NCI-H69 (cell line): ENCODE measurements at regions not wholly inside any gene's neighbourhood (a gene's known extent, or its start where the extent isn't known, plus 50 kb on each side); places are given as distances from the start of the nearest gene placed in this dataset.

Source experiments
- DNase-seq: peaks from one replicate; lab custom pipeline; 2025; lab: John Stamatoyannopoulos, UW

DNA sequence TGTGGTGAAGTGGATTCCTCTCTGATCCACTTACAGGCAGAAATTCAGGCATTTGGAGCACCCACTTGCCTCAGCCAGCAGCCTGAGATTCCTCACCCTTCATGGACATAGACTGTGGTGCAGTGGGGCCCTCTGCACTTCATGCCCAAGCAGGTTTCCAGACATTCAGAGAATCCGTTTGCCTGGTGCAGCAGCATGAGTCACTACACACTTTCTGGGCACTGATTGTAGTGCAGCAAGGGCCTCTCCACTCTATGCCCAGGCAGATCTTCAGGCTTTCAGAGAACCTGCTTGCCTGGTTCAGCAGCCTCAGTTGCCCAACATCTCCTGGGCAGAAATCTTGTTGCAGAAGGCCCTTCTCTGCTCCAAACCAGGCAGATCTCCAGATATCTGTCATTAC is 920.9 kb downstream of the SLITRK5 start:
- DNase-seq, result no peak

DNA sequence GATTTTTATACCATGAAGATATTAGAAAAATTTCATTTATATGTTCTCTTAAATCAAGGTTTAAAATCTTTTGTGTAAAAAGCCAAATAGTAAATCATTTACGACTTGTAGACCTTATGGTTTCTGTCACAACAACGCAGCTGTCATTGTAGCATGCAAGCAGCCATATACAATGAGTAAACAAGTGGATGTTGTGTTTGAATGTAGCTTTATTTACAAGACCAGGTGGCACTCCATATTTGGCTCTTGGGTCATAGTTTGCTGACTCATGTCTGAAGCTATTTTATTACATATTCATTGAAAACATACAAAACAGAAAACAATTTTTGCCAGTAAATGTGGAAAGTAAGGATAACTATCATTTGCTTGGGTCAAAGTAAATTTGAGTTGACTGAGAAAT is 930.8 kb downstream of the SLITRK5 start:
- DNase-seq, result no peak

DNA sequence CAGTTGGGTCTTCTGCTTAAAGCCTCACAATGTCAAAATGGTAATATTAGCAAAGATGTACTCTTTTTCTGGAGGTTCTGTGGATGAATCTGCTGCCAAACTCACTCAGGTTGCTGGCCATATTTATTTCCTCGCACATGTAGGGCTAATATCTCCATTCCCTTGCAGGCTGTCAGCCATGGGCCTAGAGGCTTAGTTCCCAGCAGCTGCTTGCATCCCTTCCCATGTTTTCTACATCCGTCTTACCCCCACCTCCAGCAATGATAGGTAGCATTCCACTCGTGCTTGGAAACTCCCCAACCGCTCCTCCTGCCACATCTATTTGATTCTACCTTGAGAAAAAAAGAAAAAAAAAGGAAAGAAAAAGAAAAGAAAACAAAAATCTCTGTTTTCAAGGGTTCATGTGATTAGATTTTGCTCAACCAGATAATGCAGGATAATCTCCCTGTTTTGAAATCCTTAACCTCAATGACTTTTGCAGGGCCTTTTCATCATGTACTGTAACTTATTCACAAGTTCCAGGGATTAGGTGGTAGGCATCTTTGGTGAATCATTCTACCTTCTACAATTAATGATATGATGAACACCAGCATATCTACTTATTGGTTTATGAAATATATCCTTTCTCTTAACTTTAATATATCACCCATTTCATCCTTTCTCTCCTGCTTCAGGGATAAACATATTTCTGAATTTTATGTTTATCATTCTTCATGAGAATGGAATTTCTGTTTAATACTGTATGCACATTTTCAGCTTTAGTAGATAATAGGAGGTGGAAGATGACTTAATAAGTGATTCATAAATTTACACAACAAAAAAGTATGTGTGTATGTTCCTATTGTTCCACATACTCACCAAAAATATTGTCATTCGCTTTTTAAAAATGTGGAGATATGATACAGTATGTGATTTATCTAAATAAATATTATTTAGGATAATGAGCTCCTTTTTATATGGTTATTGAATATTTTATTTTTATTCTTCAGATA is 931.9 kb downstream of the SLITRK5 start:
- no peak for DNase-seq

DNA sequence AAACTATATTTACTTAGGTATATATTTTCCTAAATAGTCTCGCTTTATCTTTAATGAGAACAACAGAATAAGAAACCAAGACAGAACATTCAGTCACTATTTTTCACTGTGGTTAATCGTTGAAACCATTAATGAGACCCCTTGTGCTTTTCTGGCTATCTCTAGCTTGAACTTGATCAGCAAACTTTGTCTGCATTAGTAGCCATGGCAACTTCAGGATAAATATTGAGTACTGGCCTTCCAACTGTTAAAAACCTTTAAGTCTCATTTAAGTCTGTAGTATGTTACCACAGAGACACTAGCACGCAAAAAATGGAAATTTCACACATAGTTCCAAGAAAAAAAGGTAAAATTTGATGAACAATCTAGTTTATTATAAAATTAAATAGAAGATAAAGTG is 946.0 kb downstream of the SLITRK5 start:
- peak; percentile 60 for DNase-seq

DNA sequence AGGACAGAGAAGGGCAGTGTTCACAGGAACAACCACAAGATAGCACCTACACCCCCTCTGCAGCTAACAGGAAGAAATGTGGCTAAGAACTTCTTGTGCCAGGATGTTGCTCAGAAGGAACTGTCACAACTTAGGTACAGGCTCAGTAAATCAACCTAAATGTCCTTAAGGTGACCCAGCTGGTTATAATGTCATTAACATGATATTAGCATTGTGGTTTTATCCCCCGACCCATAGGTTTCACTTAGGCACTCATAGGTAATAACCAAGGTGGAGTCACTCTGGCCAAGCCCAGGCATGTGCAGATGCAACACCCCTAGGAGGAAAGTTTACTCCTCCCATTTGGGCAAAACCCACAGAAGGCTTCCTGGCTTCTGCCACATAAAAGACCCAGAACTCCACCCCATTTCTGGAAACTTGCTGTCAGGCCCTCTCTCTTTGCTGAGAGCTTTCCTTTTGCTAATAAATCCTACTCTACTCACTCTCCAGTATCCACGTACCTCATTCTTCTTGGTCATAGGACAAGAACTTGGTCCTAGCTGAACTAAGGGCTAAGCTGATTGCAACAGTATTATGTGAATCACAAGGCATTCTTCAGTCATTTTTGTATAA is 951.3 kb downstream of the SLITRK5 start:
- no peak for DNase-seq

DNA sequence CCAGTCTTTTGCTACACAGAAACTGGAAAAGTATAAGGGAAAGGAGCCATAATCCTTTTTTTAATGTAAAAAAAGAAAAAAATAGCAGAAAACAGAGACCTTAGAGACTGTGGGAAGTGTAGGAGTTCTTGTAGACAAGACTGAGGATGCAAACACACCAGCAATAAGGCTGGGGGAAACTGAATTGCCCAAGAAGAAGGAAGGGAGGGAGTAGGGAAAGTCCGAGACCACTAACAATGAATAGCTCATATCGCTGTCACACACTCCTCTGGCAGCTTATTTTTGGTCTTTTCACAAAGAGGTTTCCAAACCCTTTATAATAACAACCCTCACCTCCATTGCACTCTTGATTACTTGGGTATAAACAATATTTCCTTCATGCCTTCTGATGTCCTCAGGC is 952.0 kb downstream of the SLITRK5 start:
- no peak for DNase-seq

DNA sequence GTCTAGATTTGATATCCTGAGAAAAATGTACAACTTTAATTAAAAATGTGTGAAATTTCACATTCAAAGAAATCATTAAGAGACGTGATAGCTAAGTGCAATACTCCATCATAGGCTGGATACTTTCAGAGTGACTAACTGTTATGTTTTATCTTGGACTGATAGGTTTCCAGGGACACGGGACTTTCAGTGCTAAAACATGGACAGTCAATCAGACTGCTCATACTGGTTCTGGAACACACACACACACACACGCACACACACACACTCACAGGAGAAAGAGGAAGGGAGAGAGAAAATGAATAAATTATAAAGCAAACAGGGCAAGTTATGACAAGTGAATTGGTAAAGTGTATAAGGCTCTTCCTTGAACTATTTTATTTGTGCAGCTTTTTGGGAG is 955.9 kb downstream of the SLITRK5 start:
- DNase-seq, result no peak

DNA sequence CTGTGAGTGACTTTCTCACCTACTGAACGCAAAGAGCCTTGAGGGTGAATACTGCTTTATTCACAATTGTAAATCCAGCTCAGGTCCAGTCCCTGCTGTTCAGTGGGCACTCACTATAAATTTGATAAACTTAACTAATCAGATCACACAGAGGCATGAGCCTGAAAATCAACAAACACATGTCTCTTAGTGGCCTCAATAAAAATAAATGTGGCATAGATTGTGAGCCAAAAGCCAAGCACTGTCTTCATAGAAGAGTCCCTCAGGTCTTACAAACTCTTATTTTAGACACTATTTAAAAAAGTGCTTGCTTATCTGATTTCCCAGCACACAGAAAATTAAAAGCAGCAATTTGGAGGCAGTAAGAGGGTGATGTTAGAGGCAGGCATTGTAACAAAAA is 957.7 kb downstream of the SLITRK5 start:
- no peak for DNase-seq

DNA sequence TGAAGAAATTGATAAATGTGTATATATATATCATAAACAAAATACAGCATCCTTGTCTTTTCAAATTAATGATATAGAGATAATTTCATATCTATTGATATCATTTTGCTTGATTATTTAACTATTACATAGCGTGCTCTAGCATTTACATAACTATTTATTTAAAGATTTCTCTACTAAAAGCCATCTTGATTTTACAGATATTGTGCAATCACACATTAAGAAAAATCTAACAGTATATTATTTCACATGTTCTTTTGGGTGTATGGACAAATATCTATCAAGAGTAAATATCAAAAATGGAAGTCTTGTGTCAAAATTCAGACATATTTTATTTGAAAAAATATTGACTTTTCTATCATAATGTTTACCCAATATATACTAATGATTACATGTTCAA is 966.8 kb downstream of the SLITRK5 start:
- DNase-seq, result no peak

DNA sequence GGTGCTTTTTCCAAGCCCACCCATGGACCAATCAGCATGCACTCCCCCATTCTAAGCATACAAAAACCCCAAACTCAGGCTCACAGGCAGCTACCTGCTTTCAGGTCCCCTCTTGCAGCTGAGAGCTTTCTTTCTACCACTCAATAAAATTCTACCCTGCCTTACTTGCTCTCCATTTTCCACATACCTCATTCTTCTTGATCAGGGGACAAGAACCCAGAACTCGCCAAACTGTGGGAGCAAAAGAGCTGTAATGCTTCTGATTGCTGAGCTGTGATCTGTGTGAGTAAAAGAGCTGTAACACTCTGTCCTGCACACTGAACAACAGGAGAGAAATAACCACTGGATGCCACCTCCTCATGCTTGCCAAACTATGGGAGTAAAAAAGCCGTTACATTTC is 972.1 kb downstream of the SLITRK5 start:
- no peak for DNase-seq

DNA sequence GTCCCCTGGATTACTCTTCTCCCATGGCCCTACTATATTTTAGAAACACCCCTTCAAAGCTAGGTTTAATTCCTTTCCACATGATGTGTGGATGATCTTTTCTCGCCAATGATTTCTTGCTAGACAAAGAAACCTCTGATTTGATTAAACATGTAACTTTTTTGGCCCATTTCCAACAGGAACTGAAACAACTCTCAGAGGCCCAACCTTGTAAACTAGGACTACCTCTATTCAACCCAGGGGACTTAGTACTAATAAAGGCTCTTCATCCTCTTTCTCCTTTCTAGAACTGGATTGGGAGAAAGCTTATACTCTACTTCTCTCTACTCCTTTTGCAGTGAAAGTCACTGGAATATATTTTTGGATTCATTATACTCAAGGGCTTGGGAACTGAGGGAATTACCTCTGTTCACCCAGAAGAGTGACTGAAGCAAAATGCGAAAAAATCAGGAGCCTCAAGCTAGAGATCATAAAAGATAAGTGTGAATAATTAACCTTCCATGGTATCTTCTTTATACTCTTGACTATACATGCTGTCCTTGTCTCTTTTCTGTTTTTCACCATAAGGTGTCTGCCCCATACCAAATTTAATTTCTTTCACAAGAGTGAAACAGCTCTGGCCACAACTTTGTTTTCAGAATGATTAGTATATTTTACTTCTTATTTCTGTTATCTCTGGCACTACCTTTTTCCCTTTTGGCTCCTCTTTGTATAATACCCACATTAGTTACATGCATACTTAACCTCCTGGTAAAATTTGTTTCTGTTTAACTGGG is 977.6 kb downstream of the SLITRK5 start:
- DNase-seq, result no peak

DNA sequence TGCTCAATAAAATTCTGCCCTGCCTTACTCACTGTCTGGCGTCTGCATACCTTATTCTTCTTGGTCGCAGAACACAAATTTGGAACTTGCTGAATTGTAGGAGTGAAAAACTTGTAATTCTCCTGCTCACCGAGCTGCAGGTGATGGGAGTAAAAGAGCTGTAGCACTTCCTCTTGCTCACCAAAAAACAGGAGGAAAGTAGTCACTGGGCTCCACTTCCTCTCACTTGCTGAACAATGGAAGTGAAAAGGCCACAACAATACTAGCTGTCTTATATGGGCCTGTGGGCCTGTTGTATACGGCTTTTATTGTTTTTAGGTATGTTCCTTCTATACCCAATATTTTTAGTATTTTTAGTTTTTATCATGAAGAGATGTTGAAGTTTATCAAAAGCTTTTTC is 978.7 kb downstream of the SLITRK5 start:
- no peak for DNase-seq

DNA sequence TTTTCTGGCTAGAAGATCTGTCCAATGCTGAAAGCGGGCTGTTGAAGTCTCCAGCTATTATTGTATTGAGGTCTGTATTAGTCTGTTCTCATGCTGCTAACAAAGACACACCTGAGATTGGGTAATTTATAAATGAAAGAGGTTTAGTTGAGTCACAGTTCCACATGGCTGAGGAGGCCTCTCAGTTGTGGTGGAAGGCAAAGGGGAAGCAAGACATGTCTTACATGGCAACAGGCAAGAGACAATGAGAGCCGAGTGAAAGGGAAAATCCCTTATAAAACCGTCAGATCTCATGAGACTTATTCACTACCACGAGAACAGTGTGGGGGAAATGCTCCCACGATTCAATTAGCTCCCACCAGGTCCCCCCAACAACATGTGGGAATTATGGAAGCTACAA is 980.4 kb downstream of the SLITRK5 start:
- no peak for DNase-seq

DNA sequence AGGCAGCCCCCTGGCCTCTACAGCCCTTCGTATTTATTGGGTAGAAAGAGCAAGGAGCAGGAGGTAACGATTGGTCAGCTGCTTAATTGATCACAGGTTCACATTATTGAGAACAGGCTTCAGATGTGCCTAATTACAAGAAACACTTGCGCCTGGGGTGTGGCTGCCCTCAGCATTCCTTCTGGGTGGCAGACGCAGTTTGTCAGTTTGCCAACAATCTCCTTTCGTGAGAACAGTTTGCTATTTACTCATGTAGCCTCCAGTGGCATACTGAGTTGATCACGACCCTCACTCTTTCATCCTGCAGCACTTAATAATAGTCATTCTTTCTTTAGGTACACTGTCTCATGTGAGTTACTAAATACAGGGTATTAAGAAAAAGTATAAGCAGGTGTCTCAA is 985.6 kb downstream of the SLITRK5 start:
- DNase-seq, result peak; percentile 63

DNA sequence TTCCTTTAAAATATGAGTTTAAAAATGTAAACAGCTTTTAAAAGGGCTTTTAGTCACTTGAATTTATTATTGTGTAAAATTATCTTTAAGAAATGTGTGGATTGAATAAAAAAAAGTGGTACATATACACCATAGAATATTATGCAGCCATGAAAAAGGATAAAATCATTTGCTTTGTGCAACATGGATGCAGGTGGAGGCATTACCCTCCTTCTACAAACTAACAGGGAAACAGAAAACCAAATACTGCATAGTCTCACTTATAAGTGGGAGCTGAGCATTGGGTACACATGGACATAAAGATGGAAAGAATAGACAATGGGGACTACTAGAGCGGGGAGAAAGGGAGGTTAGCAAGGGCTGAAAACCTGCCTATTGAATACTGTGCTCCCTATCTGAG is 999.3 kb downstream of the SLITRK5 start:
- no peak for DNase-seq

DNA sequence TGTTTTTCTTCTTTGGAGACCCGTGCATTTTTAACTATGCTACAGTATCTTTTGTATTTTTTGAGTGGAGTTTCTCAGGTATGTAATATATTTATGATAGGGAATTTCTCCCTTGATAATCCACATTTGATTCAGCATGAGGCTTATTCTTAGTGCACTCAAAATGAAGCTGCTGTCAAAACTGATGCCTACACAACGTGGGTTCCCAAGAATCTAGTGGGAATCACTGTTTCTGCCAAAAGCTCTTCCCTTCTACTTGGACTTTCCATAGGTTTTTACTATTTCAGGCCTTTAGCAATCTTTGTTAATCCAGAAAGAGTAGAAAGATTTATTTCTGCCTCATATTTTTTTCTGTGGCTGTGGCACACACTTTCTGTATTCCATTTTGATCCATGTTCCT is 1003.7 kb downstream of the SLITRK5 start:
- DNase-seq, result no peak

DNA sequence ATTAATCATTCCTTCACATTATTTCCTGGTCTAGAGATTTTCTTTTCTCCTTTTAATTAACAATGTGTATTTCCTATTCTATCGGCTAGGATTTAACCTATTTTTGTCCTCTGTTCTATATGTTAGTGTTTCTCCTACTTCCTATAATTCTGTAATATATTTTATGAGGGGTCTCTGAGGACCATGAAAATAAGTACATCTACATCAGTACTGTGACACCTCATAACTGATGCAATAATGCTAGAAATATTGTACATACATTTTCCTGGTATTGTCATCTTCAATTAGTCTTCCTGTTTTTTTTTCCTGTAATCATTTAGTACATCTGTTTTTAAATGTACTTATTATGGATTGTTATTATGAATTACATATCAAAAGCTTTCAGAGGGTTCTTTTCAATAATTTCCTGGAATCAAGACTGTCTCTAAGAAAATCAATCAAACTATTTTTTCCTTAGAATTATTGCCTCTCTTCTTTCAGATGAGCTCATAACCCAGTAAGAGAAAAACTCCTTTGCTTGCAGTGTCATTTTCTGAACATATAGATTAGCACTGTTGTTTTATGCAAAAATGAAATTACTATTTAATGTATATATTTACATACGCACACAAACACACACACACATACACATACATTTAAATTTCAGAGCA is 1004.3 kb downstream of the SLITRK5 start:
- no peak for DNase-seq

DNA sequence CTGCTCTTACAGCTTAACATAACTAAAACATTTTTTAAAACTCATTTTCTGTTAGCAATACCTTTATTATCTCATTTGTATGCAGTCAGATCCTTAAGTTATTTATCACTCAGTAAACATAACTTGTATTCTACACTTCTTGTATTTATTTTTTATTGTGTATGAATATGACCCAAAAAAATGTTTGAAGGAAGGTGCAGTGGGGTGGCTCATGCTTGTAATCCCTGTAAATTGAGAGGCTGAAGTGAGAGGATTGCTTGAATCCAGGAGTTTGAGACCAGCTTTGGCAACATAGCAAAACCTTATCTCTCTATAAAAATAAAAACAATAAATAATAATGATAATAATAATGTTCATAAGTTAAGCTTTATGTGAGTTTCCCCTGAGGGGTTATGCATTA is 1004.8 kb downstream of the SLITRK5 start:
- no peak for DNase-seq

DNA sequence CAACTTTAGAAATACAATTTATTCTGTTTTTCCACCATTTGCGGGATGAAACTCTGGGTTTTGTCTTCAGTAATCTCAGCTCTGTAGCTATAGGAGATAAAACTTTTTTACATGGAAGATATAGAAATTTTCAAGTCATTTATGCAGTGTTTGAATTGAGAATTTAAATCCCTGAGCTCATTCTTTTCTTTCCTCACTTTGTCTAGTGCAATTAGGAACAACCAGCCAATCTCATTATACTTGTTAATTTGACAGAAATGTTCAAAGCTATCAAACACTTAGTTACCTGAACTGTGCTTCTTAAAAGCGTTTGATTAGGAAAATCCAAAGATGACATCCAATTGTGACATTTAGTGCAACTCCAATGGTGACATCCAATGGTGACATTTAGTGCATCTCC is 1014.3 kb downstream of the SLITRK5 start:
- no peak for DNase-seq

DNA sequence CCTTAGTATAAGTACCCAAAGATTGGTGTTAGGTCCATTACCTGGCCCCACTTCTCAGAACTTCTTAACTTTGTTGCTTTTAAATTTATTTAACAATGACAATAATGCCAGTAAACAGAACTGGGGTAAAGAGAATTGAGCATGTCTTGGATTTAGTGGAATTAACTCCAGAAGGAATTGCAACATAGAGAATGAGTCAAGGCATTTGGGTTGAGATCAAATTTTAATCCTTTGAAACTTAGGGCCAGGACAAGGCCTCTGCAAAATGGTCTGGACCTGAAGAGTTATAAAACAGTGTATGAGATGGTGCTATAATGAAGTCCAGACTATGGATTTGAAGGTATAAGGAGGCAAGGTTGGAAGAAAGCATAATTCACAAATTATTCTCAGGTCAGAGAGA is 1030.4 kb downstream of the SLITRK5 start:
- DNase-seq, result no peak

DNA sequence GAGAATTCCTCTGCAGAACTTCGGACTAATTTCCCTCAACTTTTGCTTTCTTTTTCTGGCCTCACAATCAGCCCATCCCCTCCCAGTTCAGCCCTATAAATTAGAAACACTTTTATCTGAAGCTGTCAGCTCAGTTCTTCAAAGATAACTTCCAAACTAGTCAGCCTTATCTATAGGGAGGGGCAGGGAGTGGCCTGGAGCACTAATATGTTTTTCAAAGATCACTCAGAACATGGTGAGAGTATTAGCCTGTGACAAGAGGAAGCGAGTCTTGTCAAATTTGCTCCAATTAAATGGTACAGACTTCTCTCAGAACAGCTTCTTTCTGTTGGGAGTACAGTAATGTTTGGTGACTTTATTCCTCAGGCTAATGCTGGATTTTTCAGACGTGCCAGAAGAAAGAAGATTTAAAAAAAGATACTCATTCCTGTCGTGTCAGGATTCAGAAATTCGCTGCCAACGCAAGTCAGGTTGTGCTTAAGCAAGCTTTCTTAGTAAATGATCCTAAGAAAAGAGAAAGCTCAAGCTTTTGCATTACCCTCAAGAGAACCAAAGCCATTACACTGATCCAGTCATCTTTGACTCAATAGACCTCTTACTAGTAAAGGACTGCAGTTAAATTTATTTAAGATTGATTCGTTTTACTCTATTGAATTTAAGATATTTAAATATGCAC is 1033.6 kb downstream of the SLITRK5 start:
- no peak for DNase-seq

DNA sequence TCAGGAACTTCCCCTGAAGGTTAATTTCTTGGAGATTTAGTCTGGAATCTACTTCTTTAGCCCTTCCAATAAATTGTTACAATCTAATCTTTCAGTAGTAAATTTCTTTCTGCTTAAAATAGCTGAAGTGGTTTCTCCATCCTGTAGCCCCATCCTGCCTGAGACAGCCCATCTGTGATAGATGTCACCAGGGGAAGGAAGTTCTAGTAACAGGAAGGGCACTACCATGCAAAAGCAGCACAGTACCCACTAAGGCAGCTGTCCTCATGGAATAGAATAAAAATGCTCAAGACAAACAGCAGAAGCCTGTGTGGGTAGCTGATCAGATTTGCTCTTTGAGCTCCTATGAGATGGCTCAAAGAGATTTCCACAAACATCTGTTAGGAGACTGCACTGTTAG is 1036.5 kb downstream of the SLITRK5 start:
- no peak for DNase-seq
